B cell (primary cell): ENCODE measurements at regions not wholly inside any gene's neighbourhood (a gene's known extent, or its start where the extent isn't known, plus 50 kb on each side); places are given as distances from the start of the nearest gene placed in this dataset.

ENCODE experiments used
- ATAC-seq: fragments of 200-7000 bp; cut with Tn5 transposase; one replicate; pipeline ENCODE4 v1.10.0; 2021; ENCODE audit warnings: low read depth, mild to moderate bottlenecking, moderate number of reproducible peaks, moderate library complexity
- CTCF ChIA-PET: fragments of 350-600 bp; sonication (Branson Sonifier 250); formaldehyde crosslinking; loops from one replicate; lab custom pipeline; 2021; ENCODE audit warnings: antibody characterized with exemption, inconsistent platforms; lab: Charles Lee
- POLR2A ChIA-PET: fragments of 350-600 bp; sonication (Branson Sonifier 250); formaldehyde crosslinking; loops from one replicate; lab custom pipeline; 2021; ENCODE audit warnings: antibody characterized with exemption; lab: Charles Lee
- DNase-seq: peaks from one replicate; pipeline ENCODE4 v3.0.0; 2013
- H2AFZ ChIP-seq: 2 replicates; pipeline ENCODE4 v1.6.1; 2012; ENCODE audit warnings: mild to moderate bottlenecking, low read depth, low read length; ENCODE audit not compliant: insufficient read depth, poor library complexity, severe bottlenecking
- H3K27ac ChIP-seq, 2 donors: 1 replicate in 1 of 2; 2 replicates in 1 of 2; pipeline ENCODE4 v1.5.1; 2012 to 2013; ENCODE audit warnings: low read length in 2 of 2, mild to moderate bottlenecking in 2 of 2, moderate library complexity in 1 of 2
- H3K27me3 ChIP-seq, 4 experiments: fragments of 200-600 bp in 1 of 4; sonication (generic) in 1 of 4; replicated peaks in 1 of 4; 1 replicate in 2 of 4; 2 replicates in 2 of 4; pipeline versions ENCODE4 v1.6.1 to v1.7.0; 2013 to 2016; ENCODE audit warnings: low read length in 3 of 4, mild to moderate bottlenecking in 2 of 4, mixed read lengths in 1 of 4, moderate library complexity in 1 of 4; ENCODE audit not compliant: insufficient read depth in 4 of 4, control insufficient read depth in 3 of 4; ENCODE audit errors: control extremely low read depth in 1 of 4
- H3K36me3 ChIP-seq, 2 experiments: replicated peaks in 1 of 2; 1 replicate in 1 of 2; 2 replicates in 1 of 2; pipeline versions ENCODE4 v1.6.1 to v1.7.1; 2013; ENCODE audit warnings: low read length in 1 of 2; ENCODE audit not compliant: insufficient read depth in 2 of 2, control insufficient read depth in 1 of 2; ENCODE audit errors: control extremely low read depth in 1 of 2, extremely low read depth in 1 of 2
- H3K4me1 ChIP-seq, 2 donors: fragments of 200-600 bp in 1 of 2; sonication (generic) in 1 of 2; 1 replicate in 1 of 2; 2 replicates in 1 of 2; pipeline versions ENCODE4 v1.5.1 to v1.6.1; 2013 to 2017; ENCODE audit warnings: low read length in 2 of 2; ENCODE audit not compliant: control insufficient read depth in 2 of 2, insufficient read depth in 2 of 2
- H3K4me2 ChIP-seq: replicated peaks from 2 replicates; pipeline ENCODE3; 2012; ENCODE audit warnings: mild to moderate bottlenecking, low read depth, low read length; ENCODE audit not compliant: poor library complexity, severe bottlenecking
- H3K4me3 ChIP-seq, 5 experiments: fragments of 200-600 bp in 1 of 5; sonication (generic) in 1 of 5; 1 replicate in 3 of 5; 2 replicates in 2 of 5; pipeline versions ENCODE4 v1.5.1 to v1.7.0; 2011 to 2016; ENCODE audit warnings: low read length in 4 of 5, mild to moderate bottlenecking in 4 of 5, low read depth in 2 of 5, control low read depth in 1 of 5, moderate library complexity in 1 of 5; ENCODE audit not compliant: insufficient read depth in 1 of 5; ENCODE audit errors: control extremely low read depth in 1 of 5, extremely low read depth in 1 of 5
- H3K79me2 ChIP-seq: fragments of 200-600 bp; sonication (generic); one replicate; pipeline ENCODE4 v1.6.0; 2016; ENCODE audit warnings: low read length; ENCODE audit not compliant: control insufficient read depth, insufficient read depth
- H3K9ac ChIP-seq: fragments of 200-600 bp; sonication (generic); 2 replicates; pipeline ENCODE4 v1.6.1; 2017; ENCODE audit warnings: mild to moderate bottlenecking, low read length, moderate library complexity
- H3K9me3 ChIP-seq, 3 donors: one replicate each; pipeline versions ENCODE4 v1.6.1 to v1.7.1; 2013; ENCODE audit warnings: low read length in 2 of 3; ENCODE audit not compliant: control insufficient read depth in 2 of 3, insufficient read depth in 1 of 3; ENCODE audit errors: control extremely low read depth in 1 of 3
- H4K20me1 ChIP-seq: 2 replicates; pipeline ENCODE4 v1.6.0; 2012; ENCODE audit warnings: mild to moderate bottlenecking, low read length; ENCODE audit not compliant: insufficient read depth, control insufficient read depth, poor library complexity, severe bottlenecking
- H3K27ac Mint-ChIP-seq: one replicate; pipeline ENCODE4 v1.8.0; 2021; ENCODE audit warnings: mixed read lengths
- H3K27me3 Mint-ChIP-seq: one replicate; pipeline ENCODE4 v1.8.0; 2021; ENCODE audit warnings: mixed read lengths
- H3K4me1 Mint-ChIP-seq: one replicate; pipeline ENCODE4 v1.8.0; 2021; ENCODE audit warnings: mixed read lengths
- H3K4me3 Mint-ChIP-seq: one replicate; pipeline ENCODE4 v1.8.0; 2021; ENCODE audit warnings: mixed read lengths
- H3K9me3 Mint-ChIP-seq: one replicate; pipeline ENCODE4 v1.8.0; 2022; ENCODE audit warnings: mixed read lengths; ENCODE audit not compliant: insufficient read depth
- EZH2 ChIP-seq: IDR thresholded peaks from 2 replicates; pipeline ENCODE4 v1.6.1; 2012; ENCODE audit warnings: borderline replicate concordance, low read depth, mild to moderate bottlenecking, moderate library complexity, low read length; ENCODE audit not compliant: insufficient read depth, poor library complexity, severe bottlenecking
- WGBS: methylation state at CpG from one replicate; pipeline ENCODE4 v1.1.5; 2013; ENCODE audit warnings: missing lambda C conversion rate; ENCODE audit not compliant: insufficient coverage; 5-methylcytosine and 5-hydroxymethylcytosine counted together
- intact Hi-C: fragments of 100-400 bp; cut with micrococcal nuclease; formaldehyde crosslinking; loops from one replicate; pipeline ENCODE4 v1.10.0; 2022
- TF ChIP-seq, protein P1 (sequence below): fragments of 200-600 bp; IDR thresholded peaks from one replicate; pipeline ENCODE4 v1.8.0; 2022; ENCODE audit warnings: antibody characterized with exemption, mild to moderate bottlenecking

DNA sequence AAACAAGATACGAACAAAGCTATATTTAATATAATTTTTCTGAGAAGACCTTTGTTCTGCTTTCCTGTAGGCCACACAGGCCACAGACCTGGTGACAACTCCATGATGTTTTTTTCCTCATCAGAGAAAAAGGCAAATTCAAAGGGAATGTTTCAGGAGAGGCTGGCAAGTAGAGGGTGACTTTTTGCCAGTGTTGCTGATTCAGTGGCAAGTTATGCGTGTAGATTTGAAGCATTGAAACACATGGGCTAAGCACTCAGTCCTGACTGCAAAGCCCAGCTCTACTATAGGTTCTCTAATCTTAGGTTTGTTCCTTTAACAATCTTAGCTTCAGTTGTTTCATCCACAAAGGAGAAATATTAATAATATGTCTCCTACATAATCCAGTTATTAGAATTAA, 499.8 kb downstream of the SUCLG1 start:
- Mint-ChIP-seq H3K27me3 (no peaks in the 10 kb centered on the region), H3K9me3 (no peaks in the 10 kb centered on the region), H3K27ac (no peak overlapping the region), H3K4me3 (no peak overlapping the region), H3K4me1 (no peaks in the 10 kb centered on the region)
- ChIA-PET CTCF (no interaction called here), POLR2A (no interaction called here)
- H3K27ac ChIP-seq = no peak overlapping the region
- no peak overlapping the region for H3K4me2 ChIP-seq
- ATAC-seq (no peak), DNase-seq (no peak)
- no peaks in the 10 kb centered on the region for H3K4me1 ChIP-seq
- H3K79me2 ChIP-seq = no peaks in the 10 kb centered on the region
- no peak for TF ChIP-seq EZH2
- TF ChIP-seq, protein P1, sequence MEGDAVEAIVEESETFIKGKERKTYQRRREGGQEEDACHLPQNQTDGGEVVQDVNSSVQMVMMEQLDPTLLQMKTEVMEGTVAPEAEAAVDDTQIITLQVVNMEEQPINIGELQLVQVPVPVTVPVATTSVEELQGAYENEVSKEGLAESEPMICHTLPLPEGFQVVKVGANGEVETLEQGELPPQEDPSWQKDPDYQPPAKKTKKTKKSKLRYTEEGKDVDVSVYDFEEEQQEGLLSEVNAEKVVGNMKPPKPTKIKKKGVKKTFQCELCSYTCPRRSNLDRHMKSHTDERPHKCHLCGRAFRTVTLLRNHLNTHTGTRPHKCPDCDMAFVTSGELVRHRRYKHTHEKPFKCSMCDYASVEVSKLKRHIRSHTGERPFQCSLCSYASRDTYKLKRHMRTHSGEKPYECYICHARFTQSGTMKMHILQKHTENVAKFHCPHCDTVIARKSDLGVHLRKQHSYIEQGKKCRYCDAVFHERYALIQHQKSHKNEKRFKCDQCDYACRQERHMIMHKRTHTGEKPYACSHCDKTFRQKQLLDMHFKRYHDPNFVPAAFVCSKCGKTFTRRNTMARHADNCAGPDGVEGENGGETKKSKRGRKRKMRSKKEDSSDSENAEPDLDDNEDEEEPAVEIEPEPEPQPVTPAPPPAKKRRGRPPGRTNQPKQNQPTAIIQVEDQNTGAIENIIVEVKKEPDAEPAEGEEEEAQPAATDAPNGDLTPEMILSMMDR = no peak
- H3K4me3 ChIP-seq = no peak overlapping the region
- intact Hi-C loops = no loop called here
- no peaks in the 10 kb centered on the region for H3K9me3 ChIP-seq
- no peaks in the 10 kb centered on the region for H3K27me3 ChIP-seq
- H3K9ac ChIP-seq = no peak overlapping the region
- no peaks in the 10 kb centered on the region for H3K36me3 ChIP-seq
- WGBS = 86% methylated on average over 1 of the region's 2 CpGs
- no peak overlapping the region for H2AFZ ChIP-seq
- no peaks in the 10 kb centered on the region for H4K20me1 ChIP-seq

DNA sequence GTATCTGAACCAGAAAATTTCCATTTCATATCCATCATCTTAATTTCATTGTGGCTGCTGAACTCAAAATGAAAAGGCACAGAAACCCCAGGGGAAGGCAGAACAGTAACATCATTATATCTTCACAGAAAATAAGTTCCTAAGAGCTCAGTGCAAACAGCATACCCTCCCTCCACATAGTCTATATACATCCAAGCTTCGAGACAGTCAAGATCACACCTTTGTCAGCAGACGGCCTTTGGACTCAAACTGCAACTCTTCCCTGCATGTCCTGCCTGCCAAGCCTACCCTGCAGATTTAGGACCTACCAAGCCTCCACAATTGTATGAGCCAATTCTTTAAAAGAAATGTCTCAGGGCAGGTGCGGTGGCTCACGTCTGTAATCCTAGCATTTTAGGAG, 502.1 kb downstream of the SUCLG1 start:
- WGBS = 91% methylated on average over 4 of the region's 4 CpGs
- no peak overlapping the region for H3K4me3 ChIP-seq
- no peaks in the 10 kb centered on the region for H3K27me3 ChIP-seq
- no peak overlapping the region for H3K4me3 Mint-ChIP-seq
- ATAC-seq = no peak
- no peak overlapping the region for H3K9ac ChIP-seq
- H2AFZ ChIP-seq = no peak overlapping the region
- ChIA-PET POLR2A (no interaction called here), CTCF (no interaction called here)
- H4K20me1 ChIP-seq = no peaks in the 10 kb centered on the region
- H3K27ac ChIP-seq = no peak overlapping the region
- no peaks in the 10 kb centered on the region for H3K4me1 ChIP-seq
- intact Hi-C loops = no loop called here
- no peak overlapping the region for H3K4me2 ChIP-seq
- no peak overlapping the region for H3K27ac Mint-ChIP-seq
- TF ChIP-seq, protein P1 = no peak
- TF ChIP-seq EZH2 = no peak
- H3K36me3 ChIP-seq = no peaks in the 10 kb centered on the region
- H3K9me3 Mint-ChIP-seq = no peaks in the 10 kb centered on the region
- no peaks in the 10 kb centered on the region for H3K79me2 ChIP-seq
- no peak for DNase-seq
- no peaks in the 10 kb centered on the region for H3K27me3 Mint-ChIP-seq
- H3K9me3 ChIP-seq = no peaks in the 10 kb centered on the region
- no peaks in the 10 kb centered on the region for H3K4me1 Mint-ChIP-seq
